ENCODE measurements at regions not wholly inside any gene's neighbourhood (a gene's known extent, or its start where the extent isn't known, plus 50 kb on each side); places are given as distances from the start of the nearest gene placed in this dataset.

GRCh38 chr15:31453558-31454318 is 127.1 kb downstream of the KLF13 start:
- H3K27ac ChIP-seq = no peak overlapping the region
- no peak overlapping the region for H3K4me3 ChIP-seq

GRCh38 chr15:31455499-31455898 is 128.9 kb downstream of the KLF13 start:
- H3K4me3 ChIP-seq = no peak overlapping the region
- no peak overlapping the region for H3K27ac ChIP-seq

GRCh38 chr15:31456354-31457060 is 129.9 kb downstream of the KLF13 start:
- H3K4me3 ChIP-seq = no peak overlapping the region
- peak overlapping the region in 14 of 21 experiments; percentile 5 to 83 (median 60) for H3K27ac ChIP-seq

- H3K4me3 ChIP-seq = no peak overlapping the region
- peak overlapping the region in 15 of 21 experiments; percentile 5 to 83 (median 60) for H3K27ac ChIP-seq
These were observed 130.5 kb downstream of the KLF13 start for GRCh38 chr15:31457161-31457560.

- H3K4me3 ChIP-seq = no peak overlapping the region
- H3K27ac ChIP-seq = peak overlapping the region in 17 of 21 experiments; percentile 10 to 83 (median 60)
These were observed 131.2 kb downstream of the KLF13 start for GRCh38 chr15:31457631-31458526.

GRCh38 chr15:31458596-31459399 is 132.2 kb downstream of the KLF13 start:
- Histone ChIP-seq H3K4me3 (no peak overlapping the region), H3K27ac (peak overlapping the region in 16 of 21 experiments; percentile 10 to 83 (median 60))

GRCh38 chr15:31459400-31459748 is 132.7 kb downstream of the KLF13 start:
- peak overlapping the region in 2 of 21 experiments; percentile 19 to 70 for H3K27ac ChIP-seq
- H3K4me3 ChIP-seq = no peak overlapping the region

GRCh38 chr15:31461375-31461774 is 134.7 kb downstream of the KLF13 start:
- Histone ChIP-seq H3K27ac (no peak overlapping the region), H3K4me3 (no peak overlapping the region)

- Histone ChIP-seq H3K4me3 (no peak overlapping the region), H3K27ac (no peak overlapping the region)
These were observed 135.4 kb downstream of the KLF13 start for GRCh38 chr15:31461911-31462480.

- H3K4me3 ChIP-seq = no peak overlapping the region
- H3K27ac ChIP-seq = peak overlapping the region in 3 of 21 experiments; percentile 33 to 89 (median 83)
These were observed 137.0 kb downstream of the KLF13 start for GRCh38 chr15:31463521-31464102.

GRCh38 chr15:31464216-31465082 is 137.8 kb downstream of the KLF13 start:
- Histone ChIP-seq H3K4me3 (no peak overlapping the region), H3K27ac (peak overlapping the region in 18 of 21 experiments; percentile 33 to 89 (median 72))

GRCh38 chr15:31465083-31465955 is 138.7 kb downstream of the KLF13 start:
- Histone ChIP-seq H3K27ac (peak overlapping the region in 20 of 21 experiments; percentile 36 to 89 (median 70)), H3K4me3 (no peak overlapping the region)

GRCh38 chr15:31467361-31467760 is 140.7 kb downstream of the KLF13 start:
- peak overlapping the region in 5 of 21 experiments; percentile 2 to 89 (median 27) for H3K27ac ChIP-seq
- no peak overlapping the region for H3K4me3 ChIP-seq

GRCh38 chr15:31468911-31469785 is 142.5 kb downstream of the KLF13 start:
- H3K27ac ChIP-seq = no peak overlapping the region
- H3K4me3 ChIP-seq = no peak overlapping the region

- no peak overlapping the region for H3K4me3 ChIP-seq
- no peak overlapping the region for H3K27ac ChIP-seq
These were observed 143.3 kb downstream of the KLF13 start for GRCh38 chr15:31469786-31470525.

Data from skin epidermis (tissue), 12 donors.